GM21447 (cell line): ENCODE measurements at regions not wholly inside any gene's neighbourhood (a gene's known extent, or its start where the extent isn't known, plus 50 kb on each side); places are given as distances from the start of the nearest gene placed in this dataset.

Experiments used
- ATAC-seq: cut with Tn5 transposase; IDR thresholded peaks from one replicate; pipeline ENCODE4 v1.9.1; 2021; ENCODE audit not compliant: unreplicated experiment

DNA sequence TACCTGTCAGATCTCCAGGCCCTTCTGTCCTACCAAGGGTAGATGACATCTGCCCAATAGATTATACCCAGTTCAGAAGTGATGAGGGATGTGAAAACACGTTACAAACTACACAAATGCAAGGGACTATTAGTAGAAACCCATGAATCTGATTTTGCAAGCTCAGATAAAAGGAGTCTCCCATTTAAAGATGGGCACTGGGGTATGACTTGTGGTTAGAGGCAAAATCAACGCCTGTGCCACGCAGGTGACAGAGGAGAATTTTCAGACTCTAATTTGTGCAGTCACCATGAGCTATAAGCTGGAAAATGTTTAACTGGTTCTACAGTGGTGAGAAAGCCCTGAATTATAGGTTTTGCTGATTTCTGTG is 184.4 kb upstream of the LPP start:
- ATAC-seq = no peak

- no peak for ATAC-seq
Observed at GRCh38 chr3:187970106-187970505, 183.9 kb upstream of the LPP start.

DNA sequence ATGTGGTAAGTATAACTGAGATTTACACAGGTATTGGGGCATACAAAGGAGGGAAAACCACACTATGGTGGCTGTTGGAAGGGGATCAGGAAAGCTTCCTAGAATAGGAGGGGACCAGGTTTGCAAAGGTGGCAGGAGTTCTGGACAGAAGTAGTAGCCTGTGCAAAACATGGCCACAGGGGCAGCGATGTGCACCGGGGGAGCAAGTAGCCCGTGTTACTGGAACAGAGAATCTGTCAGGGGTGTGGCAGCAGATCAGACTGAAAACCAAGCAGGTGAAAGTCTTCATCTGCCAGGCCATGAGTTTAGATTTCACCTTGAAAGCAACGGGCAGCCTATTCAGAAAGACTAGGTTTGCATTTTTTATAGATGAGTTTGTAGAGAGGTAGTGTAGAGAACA is 182.3 kb upstream of the LPP start:
- no peak for ATAC-seq

- no peak for ATAC-seq
Observed at GRCh38 chr3:187972454-187972853, 181.5 kb upstream of the LPP start.

DNA sequence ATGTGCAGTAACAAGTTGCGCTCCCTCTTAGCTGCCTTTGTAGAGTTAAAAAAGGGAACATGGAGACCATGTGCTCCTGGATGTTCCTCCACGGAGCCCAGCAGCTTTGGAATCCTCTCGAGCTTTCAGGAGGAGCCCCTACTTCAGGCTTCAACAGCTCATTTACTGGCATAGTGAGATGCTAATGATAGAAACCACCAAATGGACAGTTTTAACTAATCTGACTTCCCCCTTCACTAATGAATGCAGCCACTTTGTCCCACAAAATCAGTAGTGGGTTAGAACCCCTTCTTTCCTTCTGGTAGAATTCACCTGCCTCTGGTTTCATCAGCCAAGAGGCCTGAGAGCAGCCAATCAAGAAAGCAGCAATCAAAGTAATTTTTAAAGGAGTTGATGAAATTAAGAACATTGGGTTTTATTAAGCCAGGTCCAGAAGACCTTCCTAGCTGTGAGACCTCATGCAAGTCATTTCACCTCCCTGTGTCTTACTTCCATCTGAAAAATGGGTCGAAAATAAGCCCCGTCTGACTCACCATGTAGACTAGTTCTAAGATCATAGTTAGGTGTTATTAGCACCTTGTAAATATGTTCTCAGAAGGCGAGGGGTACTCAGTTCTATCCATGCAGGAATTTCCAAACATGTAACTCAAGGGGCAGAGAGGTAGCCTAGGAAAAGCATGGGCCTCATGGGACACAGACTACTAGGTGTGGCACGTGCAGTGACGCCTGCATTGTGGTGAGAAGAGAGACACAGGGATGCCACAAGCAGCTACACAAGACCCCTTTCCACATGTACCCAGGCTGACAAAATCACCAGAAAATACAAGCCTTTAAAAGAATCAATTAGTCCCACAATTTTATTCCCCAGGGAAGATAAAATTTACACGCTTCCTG is 179.7 kb upstream of the LPP start:
- ATAC-seq = no peak

DNA sequence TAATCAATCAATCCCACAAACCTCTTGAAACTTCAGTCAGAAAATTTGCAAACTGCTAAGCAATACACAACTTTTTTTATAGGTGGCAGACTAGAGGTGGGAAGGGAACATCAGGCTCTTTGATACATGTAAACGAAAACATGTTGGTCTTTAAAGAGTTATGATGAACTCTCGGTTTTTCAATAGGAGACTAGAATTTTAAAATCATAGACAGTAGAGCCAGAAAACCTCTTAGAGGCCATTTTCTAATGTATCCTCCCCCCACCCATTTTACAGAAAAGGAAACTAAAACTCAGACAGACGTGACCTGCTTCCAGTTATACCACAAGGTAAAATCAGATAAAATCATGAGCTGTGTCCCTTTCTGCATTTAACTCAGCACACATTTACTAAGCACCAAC is 179.1 kb upstream of the LPP start:
- ATAC-seq = no peak

DNA sequence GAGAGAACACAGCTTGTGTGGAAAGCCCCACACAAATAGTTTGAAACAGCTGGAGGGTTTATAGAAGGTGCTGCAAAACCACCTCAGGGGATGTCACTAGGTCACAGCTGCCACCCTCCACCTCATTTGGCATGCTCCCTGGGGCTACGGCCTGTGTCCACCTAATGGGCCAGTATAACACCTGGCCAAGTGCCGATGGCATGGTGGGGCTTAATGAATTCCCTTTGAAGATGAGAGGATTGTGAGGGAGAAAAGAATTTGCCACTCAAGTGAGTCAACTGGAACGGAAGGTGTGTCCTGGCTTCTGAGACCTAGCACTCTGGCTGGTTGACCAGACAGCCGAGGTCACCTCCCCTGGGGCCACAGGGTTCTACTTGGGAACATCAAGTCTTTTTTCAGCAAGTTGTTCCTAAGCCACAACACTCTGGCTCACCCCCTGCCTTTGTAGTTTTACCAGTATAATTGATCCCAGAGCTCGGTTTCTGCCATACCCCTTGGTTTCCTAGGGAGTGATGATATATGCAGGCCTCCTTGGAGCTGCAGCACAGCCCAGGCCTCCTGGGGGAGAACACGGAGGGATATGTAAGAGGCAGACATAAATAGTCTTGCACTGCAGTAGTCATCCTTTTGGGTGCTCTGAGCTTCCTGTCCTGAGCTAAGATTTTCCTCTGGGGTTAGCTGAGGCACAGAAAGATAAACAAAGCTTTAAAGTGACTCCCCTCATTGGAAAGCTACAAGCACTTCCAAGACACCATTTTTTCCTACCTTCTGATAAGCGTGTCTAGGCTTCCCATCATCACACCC is 178.2 kb upstream of the LPP start:
- ATAC-seq = no peak

DNA sequence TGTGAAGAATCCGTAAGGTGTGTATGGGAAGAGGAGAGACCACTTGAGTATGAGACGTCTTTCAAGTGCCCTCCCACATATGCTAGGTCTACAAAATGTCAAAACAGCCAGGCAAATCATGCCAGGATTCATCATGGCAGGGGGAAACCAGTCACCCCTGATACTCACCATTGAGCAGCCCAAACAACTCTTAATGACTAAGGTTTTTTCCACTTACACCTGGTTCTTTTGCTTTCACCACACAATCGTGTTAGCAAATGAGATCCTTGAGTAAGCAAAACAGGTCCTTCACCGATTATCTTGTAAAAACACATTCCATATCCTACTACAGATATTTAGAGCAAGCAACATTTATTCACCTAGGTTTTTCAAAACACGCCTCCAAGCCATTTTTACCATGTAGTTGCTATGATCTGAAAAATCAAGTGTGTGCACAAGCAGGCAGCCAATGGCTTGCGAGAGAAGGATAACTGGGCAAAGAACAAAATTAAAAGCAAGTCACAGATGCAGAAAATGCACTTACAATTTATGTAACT is 177.5 kb upstream of the LPP start:
- ATAC-seq = no peak

- no peak for ATAC-seq
Observed at GRCh38 chr3:187977659-187978058, 176.3 kb upstream of the LPP start.

GRCh38 chr3:187978433-187979011 is 175.4 kb upstream of the LPP start:
- ATAC-seq = no peak

GRCh38 chr3:187979564-187979963 is 174.4 kb upstream of the LPP start:
- no peak for ATAC-seq

DNA sequence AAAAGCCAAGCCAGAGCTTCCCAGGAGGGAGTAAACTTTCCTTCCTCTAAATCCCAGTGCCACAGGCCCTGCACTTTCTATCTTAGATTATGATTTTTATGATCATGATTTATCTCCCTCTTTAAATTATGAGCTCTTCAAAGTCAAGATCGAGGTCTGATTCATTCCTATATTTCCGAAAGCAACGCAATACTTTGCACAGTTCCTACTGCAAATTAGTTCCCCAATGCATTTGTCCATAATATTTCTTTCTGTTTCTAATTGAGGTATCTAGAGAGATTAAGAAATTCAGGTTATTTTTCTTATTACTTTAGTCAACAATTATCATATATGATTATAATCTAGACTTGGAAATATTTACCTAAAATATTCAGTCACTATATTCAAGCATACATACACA is 173.1 kb upstream of the LPP start:
- ATAC-seq = no peak

DNA sequence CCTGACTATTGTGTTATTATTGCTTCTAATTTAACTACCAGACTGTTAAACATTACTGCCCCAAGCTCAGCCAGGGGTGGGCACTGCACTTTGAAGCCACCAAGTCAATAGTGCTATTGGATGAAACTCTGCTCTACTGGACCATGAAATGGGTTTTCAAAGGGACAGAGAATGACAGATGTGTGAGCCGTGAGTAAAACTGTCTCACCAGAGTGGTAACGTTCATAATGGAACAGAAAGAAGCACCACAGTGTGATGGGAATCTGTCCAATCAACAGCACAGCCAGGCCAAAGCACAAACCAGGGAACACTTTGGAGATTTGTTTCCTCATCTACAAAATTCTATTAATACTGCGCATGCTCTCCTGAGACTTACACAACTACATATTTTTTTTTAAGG is 171.8 kb upstream of the LPP start:
- ATAC-seq = no peak

- ATAC-seq = no peak
Observed at GRCh38 chr3:187983484-187984124, 170.4 kb upstream of the LPP start.

- ATAC-seq = no peak
Observed at GRCh38 chr3:187985647-187986046, 168.3 kb upstream of the LPP start.

- ATAC-seq = no peak
Observed at GRCh38 chr3:187986514-187986934, 167.4 kb upstream of the LPP start.

- ATAC-seq = no peak
Observed at GRCh38 chr3:187987187-187987586, 166.8 kb upstream of the LPP start.

GRCh38 chr3:187987924-187988323 is 166.0 kb upstream of the LPP start:
- no peak for ATAC-seq

DNA sequence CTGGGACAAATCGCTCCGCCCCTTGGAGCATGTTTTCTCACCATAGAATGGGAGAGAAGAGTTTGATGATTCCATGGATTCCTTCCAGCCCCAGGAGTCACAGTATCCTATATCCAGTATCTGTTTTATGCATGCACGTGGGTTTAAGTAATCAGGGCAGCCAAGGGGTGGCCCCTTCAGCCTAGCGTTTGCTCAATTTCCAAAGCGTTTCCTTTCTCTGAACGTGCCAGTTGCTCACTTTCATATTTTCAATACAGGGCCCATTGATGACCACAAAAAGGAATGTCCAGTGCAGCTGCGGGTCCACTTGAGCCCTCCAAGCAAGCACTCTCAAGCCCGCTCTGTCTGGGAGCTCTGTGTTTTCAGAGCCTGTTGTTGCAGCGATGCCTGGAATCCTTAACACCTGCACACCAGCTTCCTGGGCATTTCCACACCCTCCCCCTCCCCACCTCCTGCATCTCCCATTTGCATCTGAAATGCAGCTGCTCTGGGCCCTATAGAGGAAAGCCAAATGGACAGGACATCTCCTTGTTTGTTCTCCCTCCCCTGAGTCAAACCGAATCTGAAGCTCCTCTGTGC is 164.3 kb upstream of the LPP start:
- ATAC-seq = no peak

DNA sequence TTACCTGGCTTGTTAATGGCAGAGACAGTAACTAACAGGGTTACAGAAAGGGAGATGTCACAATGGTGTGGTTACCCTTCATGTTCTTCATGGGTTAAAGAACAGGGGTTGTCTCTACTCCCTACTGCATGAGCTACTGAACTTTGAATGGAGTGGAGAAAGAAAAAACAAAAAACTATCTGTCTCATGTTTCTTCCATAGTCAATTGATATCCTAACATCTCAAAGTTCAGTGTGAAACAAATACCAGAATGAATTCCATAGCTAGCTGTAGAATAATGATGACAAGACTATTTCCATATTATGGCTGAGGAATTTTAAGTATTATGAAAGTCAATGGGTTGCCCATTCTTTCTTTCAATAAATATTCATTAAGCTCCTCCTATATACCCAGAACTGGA is 161.3 kb upstream of the LPP start:
- ATAC-seq = no peak
